ENCODE measurements at regions not wholly inside any gene's neighbourhood (a gene's known extent, or its start where the extent isn't known, plus 50 kb on each side); places are given as distances from the start of the nearest gene placed in this dataset.

DNA sequence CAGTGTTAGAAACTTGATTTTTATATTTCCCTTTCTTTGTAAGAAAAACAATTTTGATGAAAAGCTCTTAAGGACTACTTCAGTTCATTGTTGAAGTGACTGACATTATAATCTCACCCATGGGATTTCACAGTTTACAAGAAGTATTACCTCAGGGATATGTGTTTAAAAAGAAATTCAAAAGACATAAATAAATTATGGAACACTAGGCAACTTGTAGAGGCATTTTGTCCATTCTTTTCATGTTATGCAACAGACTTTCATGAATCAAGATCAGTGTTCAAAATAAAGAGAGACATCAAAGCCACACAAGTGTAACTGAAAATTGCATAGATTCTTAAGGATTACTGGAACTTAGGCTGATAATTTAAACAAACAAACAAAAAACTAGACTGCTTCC is 196.8 kb upstream of the AGTR1 start:
- TF ChIP-seq ZBTB7A (IDR thresholded peaks at IDR 0.05; ENCODE audit: low read depth) (no peak), TEAD4 (IDR thresholded peaks at IDR 0.05) (no peak), CEBPB (IDR thresholded peaks at IDR 0.05) (no peak), RAD21 (IDR thresholded peaks at IDR 0.05; ENCODE audit: low read depth) (no peak), CREB1 (IDR thresholded peaks at IDR 0.05; ENCODE audit: low read depth) (no peak), TCF12 (IDR thresholded peaks at IDR 0.05; ENCODE audit: low read depth) (no peak), TAF1 (IDR thresholded peaks at IDR 0.05; ENCODE audit: low read depth) (no peak), FOXM1 (IDR thresholded peaks at IDR 0.05; ENCODE audit: borderline replicate concordance, low read depth) (no peak), EP300 (IDR thresholded peaks at IDR 0.05; ENCODE audit: borderline replicate concordance) (no peak), NFIC (IDR thresholded peaks at IDR 0.05) (no peak), YY1 (IDR thresholded peaks at IDR 0.05; ENCODE audit: low read depth) (no peak), EGR1 (IDR thresholded peaks at IDR 0.05) (no peak)
- TF ChIP-seq, protein P1, sequence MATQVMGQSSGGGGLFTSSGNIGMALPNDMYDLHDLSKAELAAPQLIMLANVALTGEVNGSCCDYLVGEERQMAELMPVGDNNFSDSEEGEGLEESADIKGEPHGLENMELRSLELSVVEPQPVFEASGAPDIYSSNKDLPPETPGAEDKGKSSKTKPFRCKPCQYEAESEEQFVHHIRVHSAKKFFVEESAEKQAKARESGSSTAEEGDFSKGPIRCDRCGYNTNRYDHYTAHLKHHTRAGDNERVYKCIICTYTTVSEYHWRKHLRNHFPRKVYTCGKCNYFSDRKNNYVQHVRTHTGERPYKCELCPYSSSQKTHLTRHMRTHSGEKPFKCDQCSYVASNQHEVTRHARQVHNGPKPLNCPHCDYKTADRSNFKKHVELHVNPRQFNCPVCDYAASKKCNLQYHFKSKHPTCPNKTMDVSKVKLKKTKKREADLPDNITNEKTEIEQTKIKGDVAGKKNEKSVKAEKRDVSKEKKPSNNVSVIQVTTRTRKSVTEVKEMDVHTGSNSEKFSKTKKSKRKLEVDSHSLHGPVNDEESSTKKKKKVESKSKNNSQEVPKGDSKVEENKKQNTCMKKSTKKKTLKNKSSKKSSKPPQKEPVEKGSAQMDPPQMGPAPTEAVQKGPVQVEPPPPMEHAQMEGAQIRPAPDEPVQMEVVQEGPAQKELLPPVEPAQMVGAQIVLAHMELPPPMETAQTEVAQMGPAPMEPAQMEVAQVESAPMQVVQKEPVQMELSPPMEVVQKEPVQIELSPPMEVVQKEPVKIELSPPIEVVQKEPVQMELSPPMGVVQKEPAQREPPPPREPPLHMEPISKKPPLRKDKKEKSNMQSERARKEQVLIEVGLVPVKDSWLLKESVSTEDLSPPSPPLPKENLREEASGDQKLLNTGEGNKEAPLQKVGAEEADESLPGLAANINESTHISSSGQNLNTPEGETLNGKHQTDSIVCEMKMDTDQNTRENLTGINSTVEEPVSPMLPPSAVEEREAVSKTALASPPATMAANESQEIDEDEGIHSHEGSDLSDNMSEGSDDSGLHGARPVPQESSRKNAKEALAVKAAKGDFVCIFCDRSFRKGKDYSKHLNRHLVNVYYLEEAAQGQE (IDR thresholded peaks at IDR 0.05; ENCODE audit: low read depth) = no peak
- TF ChIP-seq, protein P2, sequence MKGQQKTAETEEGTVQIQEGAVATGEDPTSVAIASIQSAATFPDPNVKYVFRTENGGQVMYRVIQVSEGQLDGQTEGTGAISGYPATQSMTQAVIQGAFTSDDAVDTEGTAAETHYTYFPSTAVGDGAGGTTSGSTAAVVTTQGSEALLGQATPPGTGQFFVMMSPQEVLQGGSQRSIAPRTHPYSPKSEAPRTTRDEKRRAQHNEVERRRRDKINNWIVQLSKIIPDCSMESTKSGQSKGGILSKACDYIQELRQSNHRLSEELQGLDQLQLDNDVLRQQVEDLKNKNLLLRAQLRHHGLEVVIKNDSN (IDR thresholded peaks at IDR 0.05) = no peak
- TF ChIP-seq, protein P3, sequence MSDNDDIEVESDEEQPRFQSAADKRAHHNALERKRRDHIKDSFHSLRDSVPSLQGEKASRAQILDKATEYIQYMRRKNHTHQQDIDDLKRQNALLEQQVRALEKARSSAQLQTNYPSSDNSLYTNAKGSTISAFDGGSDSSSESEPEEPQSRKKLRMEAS (IDR thresholded peaks at IDR 0.05) = no peak

DNA sequence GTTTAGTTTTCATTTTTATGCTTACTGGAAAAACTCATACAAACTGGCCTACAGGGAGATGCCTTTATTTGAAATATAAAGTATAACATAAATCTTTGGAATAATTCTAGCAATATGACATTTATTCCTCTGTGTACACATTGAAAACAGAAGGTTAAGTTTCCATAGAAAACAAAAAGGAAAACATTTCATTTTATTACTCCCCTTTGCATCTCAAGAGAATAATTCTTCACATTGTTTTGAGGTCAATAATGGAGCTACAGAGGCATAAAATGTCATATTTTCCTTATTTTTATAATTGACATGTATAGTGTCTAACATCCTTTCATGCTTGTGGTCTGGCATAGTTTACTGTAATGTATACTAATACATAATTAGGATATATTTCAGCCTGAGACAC is 187.6 kb upstream of the AGTR1 start:
- TF ChIP-seq CREB1 (IDR thresholded peaks at IDR 0.05; ENCODE audit: low read depth) = no peak
- no peak for TF ChIP-seq FOXM1 (IDR thresholded peaks at IDR 0.05; ENCODE audit: borderline replicate concordance, low read depth)
- TF ChIP-seq ZBTB7A (IDR thresholded peaks at IDR 0.05; ENCODE audit: low read depth) = no peak
- TF ChIP-seq EGR1 (IDR thresholded peaks at IDR 0.05) = no peak

DNA sequence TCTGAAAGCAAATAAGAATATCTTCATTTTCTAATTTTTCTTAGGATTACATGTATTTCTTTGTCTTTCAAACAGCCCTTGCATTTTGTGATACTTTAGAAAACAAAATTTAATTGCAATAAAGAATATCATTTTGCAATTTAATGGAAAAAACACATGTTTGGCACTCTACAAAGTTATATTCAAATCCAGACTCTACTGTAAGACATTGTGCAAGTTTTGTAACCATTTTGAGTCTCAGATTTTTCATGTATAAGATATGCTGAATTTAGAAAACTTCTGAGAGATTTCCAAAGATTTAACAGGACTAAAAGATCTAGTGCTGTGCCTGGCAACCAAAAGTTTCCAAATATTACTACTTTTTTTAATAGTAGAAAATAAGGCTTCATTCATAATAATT is 187.1 kb upstream of the AGTR1 start:
- TF ChIP-seq TCF12 (IDR thresholded peaks at IDR 0.05; ENCODE audit: low read depth) = no peak
- no peak for TF ChIP-seq CEBPB (IDR thresholded peaks at IDR 0.05)
- TF ChIP-seq, protein P2 (IDR thresholded peaks at IDR 0.05) = no peak
- no peak for TF ChIP-seq RAD21 (IDR thresholded peaks at IDR 0.05; ENCODE audit: low read depth)
- TF ChIP-seq EP300 (IDR thresholded peaks at IDR 0.05; ENCODE audit: borderline replicate concordance) = no peak
- no peak for TF ChIP-seq ZBTB7A (IDR thresholded peaks at IDR 0.05; ENCODE audit: low read depth)
- no peak for TF ChIP-seq NFIC (IDR thresholded peaks at IDR 0.05)
- no peak for TF ChIP-seq TEAD4 (IDR thresholded peaks at IDR 0.05)
- TF ChIP-seq EGR1 (IDR thresholded peaks at IDR 0.05) = no peak
- TF ChIP-seq, protein P3 (IDR thresholded peaks at IDR 0.05) = no peak
- no peak for TF ChIP-seq FOXM1 (IDR thresholded peaks at IDR 0.05; ENCODE audit: borderline replicate concordance, low read depth)
- no peak for TF ChIP-seq TAF1 (IDR thresholded peaks at IDR 0.05; ENCODE audit: low read depth)
- TF ChIP-seq YY1 (IDR thresholded peaks at IDR 0.05; ENCODE audit: low read depth) = no peak

DNA sequence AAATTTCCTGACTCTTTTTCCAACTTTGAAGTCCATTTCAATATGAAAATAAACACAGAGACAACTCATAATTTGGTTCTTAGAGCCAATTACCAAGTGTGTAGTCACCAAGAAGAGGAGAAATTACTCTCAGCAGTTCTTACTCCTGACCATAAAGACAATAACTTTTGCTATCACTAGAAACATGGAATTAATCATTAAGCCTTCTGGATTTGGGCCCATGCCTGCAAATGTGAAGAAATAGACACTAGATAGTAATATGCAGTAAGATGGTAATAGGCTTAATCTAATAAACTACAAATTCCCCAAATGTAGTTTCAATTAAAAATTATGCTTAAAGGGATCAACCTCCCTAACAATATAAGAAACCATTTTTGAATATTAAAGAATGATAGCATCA is 185.1 kb upstream of the AGTR1 start:
- TF ChIP-seq EGR1 (IDR thresholded peaks at IDR 0.05) (no peak), TCF12 (IDR thresholded peaks at IDR 0.05; ENCODE audit: low read depth) (no peak), TAF1 (IDR thresholded peaks at IDR 0.05; ENCODE audit: low read depth) (no peak), EP300 (IDR thresholded peaks at IDR 0.05; ENCODE audit: borderline replicate concordance) (no peak), CEBPB (IDR thresholded peaks at IDR 0.05) (no peak)
- TF ChIP-seq, protein P2 (IDR thresholded peaks at IDR 0.05) = no peak

DNA sequence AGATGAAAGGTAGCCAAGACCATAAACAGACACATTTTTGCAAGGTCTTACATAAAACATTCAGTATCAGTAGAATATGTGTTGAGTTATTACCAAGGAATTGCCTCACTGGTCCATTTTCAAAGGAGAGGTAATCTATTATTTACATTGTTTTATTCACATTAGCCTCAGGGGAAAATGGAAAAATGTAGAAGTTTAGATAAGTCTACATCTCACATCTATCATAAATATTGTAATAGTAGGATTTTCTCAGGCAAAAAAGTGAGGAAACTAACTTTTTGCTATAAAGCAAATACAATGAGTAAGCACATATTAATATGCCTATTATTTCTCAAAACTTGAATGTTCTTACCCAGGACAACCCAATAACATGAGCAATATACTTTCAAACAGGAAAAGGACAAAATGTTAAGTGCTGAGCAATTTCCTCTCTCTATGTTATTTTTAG is 184.6 kb upstream of the AGTR1 start:
- TF ChIP-seq TAF1 (IDR thresholded peaks at IDR 0.05; ENCODE audit: low read depth) = no peak
- no peak for TF ChIP-seq EGR1 (IDR thresholded peaks at IDR 0.05)
- TF ChIP-seq, protein P1 (IDR thresholded peaks at IDR 0.05; ENCODE audit: low read depth) = no peak
- no peak for TF ChIP-seq YY1 (IDR thresholded peaks at IDR 0.05; ENCODE audit: low read depth)
- no peak for TF ChIP-seq RAD21 (IDR thresholded peaks at IDR 0.05; ENCODE audit: low read depth)
- TF ChIP-seq FOXM1 (IDR thresholded peaks at IDR 0.05; ENCODE audit: borderline replicate concordance, low read depth) = no peak
- no peak for TF ChIP-seq CEBPB (IDR thresholded peaks at IDR 0.05)
- TF ChIP-seq CREB1 (IDR thresholded peaks at IDR 0.05; ENCODE audit: low read depth) = no peak
- TF ChIP-seq TCF12 (IDR thresholded peaks at IDR 0.05; ENCODE audit: low read depth) = no peak
- TF ChIP-seq NFIC (IDR thresholded peaks at IDR 0.05) = no peak
- TF ChIP-seq, protein P2 (IDR thresholded peaks at IDR 0.05) = no peak
- no peak for TF ChIP-seq TEAD4 (IDR thresholded peaks at IDR 0.05)
- no peak for TF ChIP-seq ZBTB7A (IDR thresholded peaks at IDR 0.05; ENCODE audit: low read depth)
- TF ChIP-seq, protein P3 (IDR thresholded peaks at IDR 0.05) = no peak
- no peak for TF ChIP-seq EP300 (IDR thresholded peaks at IDR 0.05; ENCODE audit: borderline replicate concordance)
